GM19025 (cell line): ENCODE measurements at regions not wholly inside any gene's neighbourhood (a gene's known extent, or its start where the extent isn't known, plus 50 kb on each side); places are given as distances from the start of the nearest gene placed in this dataset.
"Not testable (repeated sequence)": the region's sequence is repeated elsewhere in the genome, so short reads cannot be mapped to it uniquely, and the experiment has no call there.

ENCODE experiments used
- ATAC-seq: cut with Tn5 transposase; IDR thresholded peaks from one replicate; pipeline ENCODE4 v1.9.1; 2021; ENCODE audit warnings: mild to moderate bottlenecking, low read depth, moderate library complexity; ENCODE audit not compliant: unreplicated experiment

GRCh38 chr14:58875613-58876012, 237.9 kb downstream of the DACT1 start:
- no peak for ATAC-seq

DNA sequence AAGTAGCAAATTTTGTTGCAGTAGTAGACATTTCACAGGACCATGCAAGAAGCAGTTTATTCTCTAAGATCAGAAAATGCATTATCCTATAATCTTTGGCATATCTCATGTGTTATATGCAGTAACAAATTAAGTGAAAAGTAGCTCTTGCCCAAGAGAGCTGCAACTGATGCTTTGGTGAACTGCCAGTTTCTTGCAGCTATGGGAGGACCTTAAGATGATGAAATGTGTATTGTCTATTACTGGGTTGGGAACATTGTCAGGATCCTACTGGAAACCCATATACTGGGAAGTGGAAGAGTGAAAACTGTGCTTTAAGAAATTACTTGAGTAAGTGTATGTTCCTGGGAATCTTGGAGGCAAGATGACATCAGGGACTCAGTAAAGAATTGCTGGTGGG, 238.8 kb downstream of the DACT1 start:
- no peak for ATAC-seq

DNA sequence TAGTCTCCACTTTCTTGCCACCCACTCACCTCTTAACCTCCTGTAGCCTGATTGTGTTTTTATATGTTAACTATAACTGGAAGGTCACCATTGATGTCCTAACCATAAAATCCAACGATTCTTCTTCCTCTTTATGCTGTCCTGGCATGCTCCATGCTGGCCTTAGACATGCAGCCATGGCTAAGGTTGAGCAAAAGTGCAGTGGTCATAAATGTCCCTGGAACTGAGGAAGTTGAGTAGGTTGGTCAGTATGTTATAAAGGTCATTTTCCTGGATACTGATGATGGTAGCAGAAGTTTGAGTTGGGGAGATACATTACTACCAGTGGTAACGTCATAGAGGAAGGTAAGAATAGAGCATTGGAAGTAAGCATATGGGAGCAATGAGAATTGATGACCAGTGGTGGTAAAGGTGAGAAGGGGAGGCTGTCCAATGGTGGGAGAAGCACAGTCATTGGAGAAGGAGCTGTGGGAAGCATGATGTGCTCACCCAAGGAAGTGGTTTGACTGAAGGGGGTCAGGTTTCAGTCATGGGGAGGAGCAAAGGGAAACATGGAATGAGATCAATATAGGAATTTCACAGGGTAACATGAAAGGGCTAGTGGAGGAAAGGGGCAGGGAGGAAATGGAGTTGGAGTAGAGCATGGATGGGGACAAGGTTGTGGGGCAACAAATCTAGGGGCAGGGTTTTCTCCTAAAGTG, 240.8 kb downstream of the DACT1 start:
- no peak for ATAC-seq

DNA sequence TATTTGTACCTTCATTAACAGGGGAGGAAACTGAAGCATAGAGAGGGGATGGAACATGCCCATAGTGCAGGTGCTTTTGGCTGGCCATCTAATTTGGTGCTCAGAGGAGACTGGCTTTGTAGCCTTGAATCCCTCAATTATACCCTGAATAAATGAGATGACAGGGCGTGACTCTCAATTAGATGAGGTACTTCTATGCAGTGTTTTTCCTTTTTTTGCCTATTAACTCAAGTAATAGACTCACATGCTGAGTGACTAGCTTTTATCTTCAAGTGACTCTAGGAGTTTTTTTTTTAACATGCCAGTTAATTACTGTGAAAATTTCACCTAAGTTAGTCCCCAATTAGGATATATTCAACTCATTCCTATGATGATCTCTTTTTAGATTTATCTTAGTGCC, 243.7 kb downstream of the DACT1 start:
- no peak for ATAC-seq

DNA sequence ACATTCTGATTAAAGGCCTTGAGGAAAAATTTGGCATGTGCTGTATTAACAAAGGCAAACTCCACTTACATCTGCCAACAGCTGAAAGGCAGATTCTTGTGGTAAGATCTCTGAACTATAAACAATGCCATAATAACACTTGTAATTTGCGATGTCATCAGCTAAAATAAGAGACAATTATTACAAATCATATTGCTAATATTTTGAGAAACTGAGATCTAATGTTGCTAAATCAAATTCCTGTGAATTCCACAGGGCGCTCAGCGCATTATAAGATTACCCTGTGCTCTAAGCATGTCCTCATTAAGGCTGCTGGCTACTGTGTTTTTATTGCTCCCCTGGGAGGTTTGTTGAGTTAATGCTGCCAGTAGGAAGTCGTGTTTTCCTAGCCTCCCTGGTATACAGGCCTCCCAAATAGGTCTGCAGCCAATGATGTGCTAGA, 244.8 kb downstream of the DACT1 start:
- no peak for ATAC-seq

GRCh38 chr14:58884442-58884841, 246.7 kb downstream of the DACT1 start:
- no peak for ATAC-seq

DNA sequence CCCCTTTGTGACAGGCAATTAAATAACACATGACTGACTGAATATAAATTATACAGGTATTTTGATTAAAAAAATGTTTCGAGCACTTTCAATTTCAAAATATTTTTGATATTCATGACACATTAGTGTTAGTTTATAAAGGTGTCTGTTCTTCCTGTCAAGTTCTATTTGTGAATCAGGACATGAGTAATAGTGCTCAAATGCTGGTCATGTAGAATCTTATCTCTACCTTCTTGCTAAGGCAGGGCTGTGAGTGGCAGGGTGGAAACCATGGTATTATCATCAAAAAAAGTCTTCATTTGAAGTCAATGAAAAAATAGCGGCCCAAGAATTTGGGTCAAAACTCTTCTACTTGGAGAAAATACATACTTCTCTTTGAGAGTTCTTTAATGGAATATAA, 250.2 kb downstream of the DACT1 start:
- no peak for ATAC-seq

GRCh38 chr14:58898655-58899316, 261.0 kb downstream of the DACT1 start:
- no peak for ATAC-seq

DNA sequence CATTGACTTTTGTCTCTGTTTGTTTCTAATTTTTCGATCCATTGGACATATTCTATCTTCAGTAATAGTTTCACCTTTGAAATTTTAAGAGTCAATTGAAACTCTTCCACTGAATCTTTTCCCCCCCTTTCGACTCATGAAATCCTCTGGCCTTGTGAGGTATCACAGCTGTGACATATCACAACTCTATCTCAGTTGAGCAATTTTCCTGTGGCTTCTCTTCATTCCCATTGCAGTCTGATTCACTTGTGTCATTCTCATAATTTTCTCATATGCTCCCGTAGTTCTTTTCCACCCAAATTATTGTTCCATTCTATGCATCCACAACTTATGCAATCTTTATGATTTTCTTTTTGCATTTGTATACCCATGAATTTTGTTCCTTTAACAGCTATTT, 261.6 kb downstream of the DACT1 start:
- no peak for ATAC-seq

DNA sequence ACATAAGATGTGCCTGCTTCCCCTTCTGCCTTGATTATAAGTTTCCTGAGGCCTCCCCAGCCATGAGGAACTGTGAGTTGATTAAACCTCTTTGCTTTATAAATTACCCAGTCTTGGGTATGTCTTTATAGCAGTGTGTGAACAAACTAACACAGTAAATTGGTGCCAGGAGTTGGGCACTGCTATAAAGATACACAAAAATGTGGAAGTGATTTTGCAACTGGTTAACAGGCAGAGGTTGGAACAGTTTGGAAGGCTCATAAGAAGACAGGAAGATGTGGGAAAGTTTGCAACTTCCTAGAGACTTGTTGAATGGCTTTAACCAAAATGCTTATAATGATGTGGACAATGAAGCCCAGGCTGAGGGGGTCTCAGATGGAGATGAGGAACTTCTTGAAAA, 264.1 kb downstream of the DACT1 start:
- ATAC-seq, result no peak

DNA sequence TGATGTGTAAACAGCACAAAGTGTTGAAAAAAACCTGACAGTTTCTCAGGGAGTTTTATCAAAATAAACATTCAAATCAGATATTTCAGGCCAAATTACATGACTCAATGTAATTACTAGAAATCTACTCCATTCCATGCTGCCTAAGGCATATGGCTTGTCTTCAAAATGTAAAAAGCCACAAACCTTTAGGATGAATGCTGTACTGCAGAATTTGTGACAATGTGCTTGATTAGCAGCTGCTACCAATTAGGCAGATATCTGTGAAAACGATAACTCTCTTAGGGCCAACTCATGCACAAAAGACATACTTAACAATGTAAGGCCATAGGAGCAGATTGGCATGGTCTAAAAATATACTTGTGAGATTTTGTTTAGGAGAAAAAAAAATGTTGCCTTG, 267.0 kb downstream of the DACT1 start:
- ATAC-seq, result no peak

- ATAC-seq, result no peak
These were observed 270.0 kb downstream of the DACT1 start for GRCh38 chr14:58907803-58908202.

DNA sequence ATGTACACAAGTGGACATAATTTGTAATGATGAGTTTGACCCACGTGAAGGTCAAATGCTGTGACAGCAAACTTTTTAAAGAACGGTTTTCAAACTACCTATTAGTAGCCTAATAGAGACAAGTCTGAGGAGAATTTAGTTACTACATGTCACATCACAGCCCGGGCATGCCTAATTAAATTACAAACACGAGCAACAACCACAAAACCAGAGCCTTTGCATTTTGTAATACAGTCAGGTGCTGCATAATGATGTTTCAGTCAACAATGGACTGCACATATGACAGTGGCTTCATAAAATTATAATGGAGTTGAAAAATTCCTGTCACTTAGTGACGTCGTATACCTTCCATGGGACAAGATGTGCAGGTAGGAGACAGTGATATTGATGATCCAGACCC, 274.5 kb downstream of the DACT1 start:
- ATAC-seq, result no peak

- ATAC-seq, result no peak
These were observed 275.2 kb downstream of the DACT1 start for GRCh38 chr14:58912799-58913432.

GRCh38 chr14:58914279-58914855, 274.1 kb upstream of the DAAM1 start:
- ATAC-seq, result no peak

DNA sequence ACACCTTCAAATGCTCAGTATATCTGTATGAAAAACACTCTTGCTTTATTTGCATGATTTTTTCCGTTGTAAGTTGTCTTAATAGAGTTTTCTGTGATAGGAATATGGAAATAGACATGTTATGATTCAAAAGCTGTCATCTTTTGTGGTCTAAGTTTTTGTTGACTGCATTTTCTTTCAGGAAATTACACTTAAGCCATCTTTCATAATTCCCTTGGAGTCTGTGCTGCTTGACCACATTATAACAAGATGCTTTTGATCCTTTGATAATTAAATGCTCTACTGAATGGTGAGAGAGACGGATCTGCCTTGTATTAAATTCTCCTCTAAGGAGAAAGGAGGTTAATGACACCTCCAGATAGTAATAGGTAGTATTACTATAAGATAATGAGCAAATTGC, 272.8 kb upstream of the DAAM1 start:
- ATAC-seq, result no peak

GRCh38 chr14:58918066-58918738, 270.3 kb upstream of the DAAM1 start:
- no peak for ATAC-seq

- ATAC-seq, result no peak
These were observed 269.2 kb upstream of the DAAM1 start for GRCh38 chr14:58919217-58919616.

DNA sequence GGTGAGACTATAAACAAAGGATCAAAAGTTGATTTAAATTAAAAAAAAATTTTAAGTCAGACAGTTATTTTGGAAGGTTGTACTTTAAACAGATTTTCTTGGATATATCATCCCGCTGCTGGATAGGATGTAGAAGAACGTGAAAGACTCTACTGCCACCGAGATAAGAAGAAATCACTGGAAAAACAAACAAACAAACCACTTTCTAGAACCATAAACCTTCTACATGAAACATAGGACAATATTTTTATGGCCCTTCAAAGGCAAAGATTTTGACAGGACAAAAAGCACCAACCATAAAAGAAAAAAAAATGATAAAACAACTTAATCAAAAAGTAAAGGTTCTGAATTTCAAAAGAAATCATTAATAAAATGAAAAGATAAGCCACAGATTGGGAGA, 268.2 kb upstream of the DAAM1 start:
- ATAC-seq, result no peak

GRCh38 chr14:58922201-58922940, 266.1 kb upstream of the DAAM1 start:
- not testable (repeated sequence) for ATAC-seq
